HL-60 (cell line): ENCODE measurements at regions not wholly inside any gene's neighbourhood (a gene's known extent, or its start where the extent isn't known, plus 50 kb on each side); places are given as distances from the start of the nearest gene placed in this dataset.

Experiments used
- DNase-seq, 2 experiments: peaks; one replicate each; pipeline ENCODE4 v3.0.0-alpha.2; 2010 to 2020; ENCODE audit warnings: low read depth in 1 of 2, low spot score in 1 of 2
- H3K27ac ChIP-seq: fragments of 250-450 bp; sonication (Bioruptor Pico); replicated peaks from 2 replicates; pipeline ENCODE4 v1.5.1; 2020; ENCODE audit warnings: mild to moderate bottlenecking, moderate library complexity
- H3K27me3 ChIP-seq: fragments of 250-450 bp; sonication (Bioruptor Pico); 2 replicates; pipeline ENCODE4 v1.5.1; 2021; ENCODE audit warnings: mild to moderate bottlenecking, moderate library complexity; ENCODE audit not compliant: insufficient read depth, poor library complexity, severe bottlenecking
- H3K4me3 ChIP-seq: replicated peaks from 2 replicates; pipeline ENCODE4 v1.5.1; 2011; ENCODE audit warnings: mild to moderate bottlenecking, control low read depth, low read length; ENCODE audit not compliant: insufficient read depth
- CTCF ChIP-seq: IDR thresholded peaks from one replicate; pipeline ENCODE4 v1.5.1; 2011; ENCODE audit warnings: low read length, control low read depth, inconsistent platforms; ENCODE audit not compliant: insufficient read depth
- GABPA ChIP-seq: IDR thresholded peaks from 2 replicates; pipeline ENCODE4 v1.6.1; 2012; ENCODE audit warnings: low read depth
- POLR2AphosphoS5 ChIP-seq: IDR thresholded peaks from 2 replicates; pipeline ENCODE4 v1.6.1; 2012; ENCODE audit warnings: low read depth
- SPI1 ChIP-seq: IDR thresholded peaks from 2 replicates; pipeline ENCODE4 v1.6.1; 2012; ENCODE audit warnings: low read depth, mild to moderate bottlenecking, borderline replicate concordance
- TF ChIP-seq, protein P1 (sequence below): IDR thresholded peaks from 2 replicates; pipeline ENCODE4 v1.6.1; 2012; ENCODE audit warnings: low read depth; ENCODE audit not compliant: insufficient replicate concordance

DNA sequence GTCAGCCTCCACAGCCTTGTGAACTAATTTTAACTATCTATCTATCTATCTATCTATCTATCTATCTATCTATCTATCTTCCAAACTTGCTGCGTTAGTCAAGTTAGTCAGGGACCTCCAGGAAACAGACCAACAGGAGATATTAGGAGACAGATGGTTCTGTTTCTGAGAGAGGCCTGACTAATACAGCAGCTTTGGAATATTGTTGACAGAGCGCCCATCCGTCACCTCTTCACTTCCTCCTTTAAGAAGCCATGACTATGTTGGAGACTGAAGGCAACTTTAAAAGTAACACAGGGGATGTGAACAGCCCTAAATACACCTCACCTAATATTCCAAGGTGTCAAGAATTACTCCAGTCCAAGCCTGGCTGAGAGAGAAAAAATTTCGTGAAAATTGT is 280.9 kb upstream of the IGFBP3 start:
- Histone ChIP-seq H3K4me3 (no peak overlapping the region), H3K27me3 (no peaks in the 10 kb centered on the region), H3K27ac (no peak overlapping the region)
- TF ChIP-seq SPI1 (no peak), CTCF (no peak), POLR2AphosphoS5 (no peak), GABPA (no peak)
- TF ChIP-seq, protein P1, sequence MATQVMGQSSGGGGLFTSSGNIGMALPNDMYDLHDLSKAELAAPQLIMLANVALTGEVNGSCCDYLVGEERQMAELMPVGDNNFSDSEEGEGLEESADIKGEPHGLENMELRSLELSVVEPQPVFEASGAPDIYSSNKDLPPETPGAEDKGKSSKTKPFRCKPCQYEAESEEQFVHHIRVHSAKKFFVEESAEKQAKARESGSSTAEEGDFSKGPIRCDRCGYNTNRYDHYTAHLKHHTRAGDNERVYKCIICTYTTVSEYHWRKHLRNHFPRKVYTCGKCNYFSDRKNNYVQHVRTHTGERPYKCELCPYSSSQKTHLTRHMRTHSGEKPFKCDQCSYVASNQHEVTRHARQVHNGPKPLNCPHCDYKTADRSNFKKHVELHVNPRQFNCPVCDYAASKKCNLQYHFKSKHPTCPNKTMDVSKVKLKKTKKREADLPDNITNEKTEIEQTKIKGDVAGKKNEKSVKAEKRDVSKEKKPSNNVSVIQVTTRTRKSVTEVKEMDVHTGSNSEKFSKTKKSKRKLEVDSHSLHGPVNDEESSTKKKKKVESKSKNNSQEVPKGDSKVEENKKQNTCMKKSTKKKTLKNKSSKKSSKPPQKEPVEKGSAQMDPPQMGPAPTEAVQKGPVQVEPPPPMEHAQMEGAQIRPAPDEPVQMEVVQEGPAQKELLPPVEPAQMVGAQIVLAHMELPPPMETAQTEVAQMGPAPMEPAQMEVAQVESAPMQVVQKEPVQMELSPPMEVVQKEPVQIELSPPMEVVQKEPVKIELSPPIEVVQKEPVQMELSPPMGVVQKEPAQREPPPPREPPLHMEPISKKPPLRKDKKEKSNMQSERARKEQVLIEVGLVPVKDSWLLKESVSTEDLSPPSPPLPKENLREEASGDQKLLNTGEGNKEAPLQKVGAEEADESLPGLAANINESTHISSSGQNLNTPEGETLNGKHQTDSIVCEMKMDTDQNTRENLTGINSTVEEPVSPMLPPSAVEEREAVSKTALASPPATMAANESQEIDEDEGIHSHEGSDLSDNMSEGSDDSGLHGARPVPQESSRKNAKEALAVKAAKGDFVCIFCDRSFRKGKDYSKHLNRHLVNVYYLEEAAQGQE = no peak
- DNase-seq = no peak

- DNase-seq = no peak
- Histone ChIP-seq H3K27ac (no peak overlapping the region), H3K4me3 (no peak overlapping the region), H3K27me3 (no peaks in the 10 kb centered on the region)
- TF ChIP-seq, protein P1 = no peak
- no peak for TF ChIP-seq CTCF
- no peak for TF ChIP-seq GABPA
- TF ChIP-seq POLR2AphosphoS5 = no peak
- TF ChIP-seq SPI1 = no peak
Measured at GRCh38 chr7:46198701-46199100, 277.6 kb upstream of the IGFBP3 start.

GRCh38 chr7:46197785-46198540 is 276.9 kb upstream of the IGFBP3 start:
- H3K27ac ChIP-seq = no peak overlapping the region
- H3K4me3 ChIP-seq = no peak overlapping the region
- H3K27me3 ChIP-seq = no peaks in the 10 kb centered on the region
- TF ChIP-seq, protein P1 = no peak
- TF ChIP-seq GABPA (no peak), SPI1 (no peak), POLR2AphosphoS5 (no peak), CTCF (no peak)
- no peak for DNase-seq
